ENCODE measurements at regions not wholly inside any gene's neighbourhood (a gene's known extent, or its start where the extent isn't known, plus 50 kb on each side); places are given as distances from the start of the nearest gene placed in this dataset.
A peak's percentile ranks its signal among the peaks of the same experiment; 100 is the strongest.
"Not testable (repeated sequence)": the region's sequence is repeated elsewhere in the genome, so short reads cannot be mapped to it uniquely, and the experiment has no call there.

DNA sequence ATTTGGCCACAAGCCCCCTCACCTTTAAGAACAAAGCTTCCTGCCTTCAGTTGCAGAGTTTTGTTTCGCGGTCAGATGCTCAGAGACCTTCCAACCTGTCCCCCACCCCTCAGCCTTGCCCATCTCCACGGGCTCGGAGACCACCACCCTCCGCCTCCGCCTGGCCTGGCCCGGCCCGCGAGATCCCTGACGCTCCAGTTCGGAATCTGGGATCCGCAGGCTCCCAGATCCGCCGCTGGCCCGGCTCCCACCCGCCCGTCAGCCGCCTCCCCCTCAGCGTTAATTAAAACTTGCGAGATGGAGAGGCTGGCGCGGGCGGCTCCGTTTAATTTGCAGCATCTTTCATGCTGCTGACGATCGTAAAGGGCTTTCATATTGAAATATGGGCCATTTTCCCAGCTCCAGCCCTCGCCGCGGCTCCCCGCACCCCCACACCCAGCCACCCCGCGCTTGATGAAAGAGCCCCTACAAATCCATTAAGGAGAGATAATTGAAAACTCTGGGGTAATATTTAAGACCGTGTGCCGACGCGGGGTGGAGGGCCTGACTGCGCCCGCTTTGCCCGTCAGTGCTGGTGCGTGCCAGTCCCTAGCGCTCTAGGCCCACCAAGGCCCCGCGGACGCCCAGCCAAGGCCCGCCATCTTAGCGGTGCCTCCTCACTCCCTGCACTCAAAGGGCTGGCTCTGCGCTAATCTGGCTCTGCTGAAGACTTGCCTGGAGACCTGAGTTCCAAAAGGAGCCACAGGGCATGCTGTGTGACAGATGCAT, 940.7 kb upstream of the DEFB115 start:
- H3K9ac ChIP-seq (ENCODE audit: low read depth in 1 of 3, low read length in 3 of 3); H3K27ac ChIP-seq (ENCODE audit: low read depth, low read length); H3K4me3 ChIP-seq (ENCODE audit: low read length in 3 of 3); H3K9me3 ChIP-seq (ENCODE audit: control insufficient read depth in 3 of 3, low read length in 3 of 3); H3K4me1 ChIP-seq (ENCODE audit: control insufficient read depth in 3 of 3, insufficient read depth in 3 of 3, low read length in 3 of 3); H3K27me3 ChIP-seq (ENCODE audit: control insufficient read depth in 3 of 3, insufficient read depth in 3 of 3, low read length in 3 of 3); H3K36me3 ChIP-seq (ENCODE audit: control insufficient read depth in 3 of 3, insufficient read depth in 3 of 3, low read length in 3 of 3): not testable (repeated sequence)

DNA sequence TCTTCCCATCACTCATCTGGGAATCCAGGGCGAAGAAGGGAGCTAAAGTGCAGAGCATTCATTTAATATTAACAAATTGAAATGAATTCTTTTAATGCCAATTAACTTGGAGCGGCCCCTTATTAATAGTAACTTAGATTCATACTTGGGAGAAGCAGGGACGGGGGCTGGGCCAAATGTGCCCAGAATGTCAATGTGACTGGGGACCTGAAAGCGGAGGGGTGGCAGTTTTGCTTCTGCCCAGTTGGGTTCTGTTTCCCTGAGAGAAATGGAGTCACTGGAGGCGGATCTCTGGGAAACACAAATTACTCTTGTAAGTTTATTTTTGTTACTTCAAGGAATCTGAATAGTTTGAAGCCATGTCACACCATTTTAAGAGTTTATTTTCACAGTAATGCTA, 923.7 kb upstream of the DEFB115 start:
- H3K36me3 ChIP-seq (ENCODE audit: control insufficient read depth in 3 of 3, insufficient read depth in 3 of 3, low read length in 3 of 3); H3K9me3 ChIP-seq (ENCODE audit: control insufficient read depth in 3 of 3, low read length in 3 of 3); H3K4me3 ChIP-seq (ENCODE audit: low read length in 3 of 3); H3K9ac ChIP-seq (ENCODE audit: low read depth in 1 of 3, low read length in 3 of 3); H3K27me3 ChIP-seq (ENCODE audit: control insufficient read depth in 3 of 3, insufficient read depth in 3 of 3, low read length in 3 of 3); H3K4me1 ChIP-seq (ENCODE audit: control insufficient read depth in 3 of 3, insufficient read depth in 3 of 3, low read length in 3 of 3); H3K27ac ChIP-seq (ENCODE audit: low read depth, low read length): not testable (repeated sequence)

DNA sequence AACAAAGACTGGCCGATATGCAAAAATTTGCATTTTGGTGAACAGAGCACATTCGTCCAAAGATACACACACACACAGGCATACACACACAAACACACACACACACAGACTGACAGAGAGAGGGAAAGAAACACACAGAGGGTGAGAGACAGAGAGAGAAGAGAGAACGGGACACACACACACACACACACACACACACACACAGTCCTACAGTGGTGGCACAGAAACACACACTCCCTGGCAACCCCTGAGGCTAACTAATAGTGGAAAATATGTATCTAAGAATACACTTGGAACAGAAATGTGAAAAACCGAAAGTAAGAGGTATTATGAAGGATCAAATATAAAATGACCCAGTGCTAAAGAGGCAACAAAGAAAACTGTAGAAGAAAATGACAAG, 919.9 kb upstream of the DEFB115 start:
- not testable (repeated sequence) for H3K9ac ChIP-seq (ENCODE audit: low read depth in 1 of 3, low read length in 3 of 3)

DNA sequence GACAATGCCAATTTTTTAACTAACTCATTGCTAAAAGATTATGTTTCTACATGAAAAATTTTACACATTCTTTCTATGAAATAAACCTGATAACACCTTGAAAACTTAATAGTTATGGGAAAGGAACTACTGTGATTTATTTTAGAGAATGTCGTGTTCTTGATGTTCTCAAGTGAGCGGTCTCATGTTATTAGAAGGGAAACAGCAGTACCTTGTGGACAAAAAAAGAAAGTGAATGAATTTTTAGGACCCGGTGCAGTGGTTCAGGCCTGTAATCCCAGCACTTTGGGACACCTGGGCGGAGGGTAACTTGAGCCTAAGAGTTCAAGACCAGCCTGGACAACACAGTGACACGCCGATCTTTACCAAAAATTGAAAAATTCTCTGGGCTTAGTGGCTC, 908.5 kb upstream of the DEFB115 start:
- H3K27ac ChIP-seq (ENCODE audit: low read depth, low read length); H3K27me3 ChIP-seq (ENCODE audit: control insufficient read depth in 3 of 3, insufficient read depth in 3 of 3, low read length in 3 of 3); H3K36me3 ChIP-seq (ENCODE audit: control insufficient read depth in 3 of 3, insufficient read depth in 3 of 3, low read length in 3 of 3); H3K9ac ChIP-seq (ENCODE audit: low read depth in 1 of 3, low read length in 3 of 3); H3K9me3 ChIP-seq (ENCODE audit: control insufficient read depth in 3 of 3, low read length in 3 of 3); H3K4me3 ChIP-seq (ENCODE audit: low read length in 3 of 3); H3K4me1 ChIP-seq (ENCODE audit: control insufficient read depth in 3 of 3, insufficient read depth in 3 of 3, low read length in 3 of 3): not testable (repeated sequence)

More for the DNA sequence above, 919.9 kb upstream of the DEFB115 start:
- H3K27me3 ChIP-seq (ENCODE audit: control insufficient read depth in 3 of 3, insufficient read depth in 3 of 3, low read length in 3 of 3); H3K4me3 ChIP-seq (ENCODE audit: low read length in 3 of 3); H3K9me3 ChIP-seq (ENCODE audit: control insufficient read depth in 3 of 3, low read length in 3 of 3); H3K36me3 ChIP-seq (ENCODE audit: control insufficient read depth in 3 of 3, insufficient read depth in 3 of 3, low read length in 3 of 3); H3K27ac ChIP-seq (ENCODE audit: low read depth, low read length); H3K4me1 ChIP-seq (ENCODE audit: control insufficient read depth in 3 of 3, insufficient read depth in 3 of 3, low read length in 3 of 3): not testable (repeated sequence)

DNA sequence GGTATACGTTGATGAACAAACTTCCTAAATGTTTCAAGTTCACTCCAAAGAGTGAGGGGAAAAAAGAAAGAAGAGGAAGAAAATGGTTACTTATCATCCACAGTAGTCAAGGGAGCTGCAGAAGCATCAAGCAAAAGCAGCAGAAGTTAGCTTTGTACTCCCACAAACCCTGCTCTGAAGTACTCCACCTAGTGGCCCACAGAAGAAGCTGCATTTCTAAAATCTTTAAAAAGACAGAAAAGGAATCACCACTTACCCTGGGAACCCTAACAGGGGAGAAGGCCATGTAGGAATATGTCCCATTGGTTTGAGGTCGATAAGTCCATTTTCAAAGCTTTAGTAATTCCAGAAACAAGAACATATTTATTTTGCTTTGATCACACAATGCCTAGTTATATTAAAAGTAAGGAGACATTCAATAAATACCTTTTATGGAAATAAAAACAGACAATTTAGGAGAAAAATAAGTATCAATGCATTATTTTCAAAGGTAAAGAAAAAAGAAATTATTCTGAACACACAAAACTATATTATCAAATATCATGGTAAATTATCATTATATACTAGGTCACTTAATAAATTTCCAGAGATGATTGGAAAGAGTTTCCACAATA, 900.5 kb upstream of the DEFB115 start:
- not testable (repeated sequence) for H3K36me3 ChIP-seq (ENCODE audit: control insufficient read depth in 3 of 3, insufficient read depth in 3 of 3, low read length in 3 of 3); H3K4me1 ChIP-seq (ENCODE audit: control insufficient read depth in 3 of 3, insufficient read depth in 3 of 3, low read length in 3 of 3); H3K9ac ChIP-seq (ENCODE audit: low read depth in 1 of 3, low read length in 3 of 3); H3K27ac ChIP-seq (ENCODE audit: low read depth, low read length); H3K4me3 ChIP-seq (ENCODE audit: low read length in 3 of 3); H3K27me3 ChIP-seq (ENCODE audit: control insufficient read depth in 3 of 3, insufficient read depth in 3 of 3, low read length in 3 of 3); H3K9me3 ChIP-seq (ENCODE audit: control insufficient read depth in 3 of 3, low read length in 3 of 3)

DNA sequence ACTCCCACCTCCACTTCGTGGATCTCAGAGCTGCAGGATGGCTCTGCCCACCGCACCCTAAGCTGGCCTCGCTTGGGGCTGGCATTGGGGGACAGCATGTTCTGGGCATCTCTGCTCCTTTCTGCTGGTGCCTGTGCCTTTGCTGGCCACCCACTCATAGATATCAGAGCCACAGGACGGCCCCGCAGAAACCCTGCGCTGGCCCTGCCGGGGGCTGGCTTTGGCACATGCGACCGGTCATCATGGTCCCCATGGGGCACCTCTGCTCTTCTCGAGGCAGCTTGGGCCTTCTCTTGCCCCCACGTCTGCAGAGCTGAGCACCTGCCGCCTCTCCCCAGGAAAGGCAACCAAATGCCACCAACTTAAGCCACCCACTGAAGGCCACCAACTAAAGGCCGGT, 895.7 kb upstream of the DEFB115 start:
- H3K4me3 ChIP-seq (ENCODE audit: low read length in 3 of 3); H3K9me3 ChIP-seq (ENCODE audit: control insufficient read depth in 3 of 3, low read length in 3 of 3); H3K27ac ChIP-seq (ENCODE audit: low read depth, low read length); H3K27me3 ChIP-seq (ENCODE audit: control insufficient read depth in 3 of 3, insufficient read depth in 3 of 3, low read length in 3 of 3); H3K9ac ChIP-seq (ENCODE audit: low read depth in 1 of 3, low read length in 3 of 3); H3K36me3 ChIP-seq (ENCODE audit: control insufficient read depth in 3 of 3, insufficient read depth in 3 of 3, low read length in 3 of 3); H3K4me1 ChIP-seq (ENCODE audit: control insufficient read depth in 3 of 3, insufficient read depth in 3 of 3, low read length in 3 of 3): not testable (repeated sequence)

DNA sequence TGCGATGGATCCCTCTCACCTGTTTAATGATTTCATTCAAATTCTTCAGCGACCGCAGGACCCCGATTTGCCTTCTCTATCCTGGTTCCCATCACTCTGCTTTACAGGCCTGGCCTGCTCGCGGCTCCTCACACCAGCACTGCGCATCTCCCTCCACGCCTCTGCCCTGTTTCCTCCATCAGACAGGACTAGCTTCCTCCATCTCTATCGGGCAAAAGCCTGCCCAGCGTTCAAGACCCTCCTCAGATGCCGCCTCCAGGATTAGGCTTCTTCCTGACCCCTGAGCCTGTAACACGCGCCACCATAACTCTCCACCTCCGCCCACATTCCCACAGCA, 881.1 kb upstream of the DEFB115 start:
- Histone ChIP-seq H3K9ac (ENCODE audit: low read depth in 1 of 3, low read length in 3 of 3) (peak overlapping the region; percentile 10 to 93 (median 45)), H3K4me3 (ENCODE audit: low read length in 3 of 3) (peak overlapping the region; percentile 72 to 97 (median 90))
- not testable (repeated sequence) for H3K36me3 ChIP-seq (ENCODE audit: control insufficient read depth in 3 of 3, insufficient read depth in 3 of 3, low read length in 3 of 3); H3K27ac ChIP-seq (ENCODE audit: low read depth, low read length); H3K9me3 ChIP-seq (ENCODE audit: control insufficient read depth in 3 of 3, low read length in 3 of 3); H3K27me3 ChIP-seq (ENCODE audit: control insufficient read depth in 3 of 3, insufficient read depth in 3 of 3, low read length in 3 of 3); H3K4me1 ChIP-seq (ENCODE audit: control insufficient read depth in 3 of 3, insufficient read depth in 3 of 3, low read length in 3 of 3)

DNA sequence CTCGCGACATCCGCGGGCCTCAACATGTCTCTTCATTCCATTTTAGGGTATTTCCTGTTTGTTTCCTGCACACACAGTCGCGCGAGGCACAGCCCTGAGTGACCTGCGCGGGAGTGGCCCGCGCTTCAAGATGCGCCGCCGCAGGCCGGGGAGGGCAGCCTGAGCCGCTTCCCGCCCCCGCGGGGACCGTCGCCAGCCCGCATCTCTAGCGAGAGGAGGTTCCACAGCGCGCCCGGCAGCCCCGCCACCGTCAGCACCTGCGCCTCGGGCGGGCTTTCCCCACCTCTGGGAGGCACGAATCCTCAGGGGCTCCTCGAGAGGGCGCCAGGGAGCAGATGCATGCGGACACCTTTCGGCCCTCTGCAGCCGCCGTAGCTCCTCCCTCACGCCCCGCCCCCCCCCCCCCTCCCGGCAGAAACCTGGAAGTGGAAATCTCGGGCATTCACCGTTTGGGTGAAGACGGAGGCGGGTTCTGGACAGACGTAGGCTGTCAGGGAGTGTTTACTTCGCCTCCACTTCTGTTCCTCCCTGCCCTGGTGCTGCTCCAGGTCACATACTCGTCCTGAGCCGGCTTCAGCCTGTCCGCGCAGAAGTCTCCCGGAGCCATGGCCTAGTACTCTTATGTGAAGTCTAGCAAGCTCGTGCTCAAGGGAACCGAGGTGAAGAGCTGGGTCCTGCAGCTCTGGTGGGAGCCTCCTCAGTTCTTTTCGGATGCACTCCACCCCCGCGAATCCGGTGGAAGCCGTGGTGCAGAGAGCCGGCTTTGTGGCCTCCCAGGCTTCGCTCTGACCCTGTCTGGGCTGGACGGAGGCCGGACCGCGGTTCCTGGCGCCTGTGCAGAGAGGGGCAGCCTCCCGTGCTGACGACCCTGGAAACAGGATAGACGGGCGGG, 880.5 kb upstream of the DEFB115 start:
- Histone ChIP-seq H3K9me3 (ENCODE audit: control insufficient read depth in 3 of 3, low read length in 3 of 3) (no peaks in the 10 kb centered on the region), H3K4me1 (ENCODE audit: control insufficient read depth in 3 of 3, insufficient read depth in 3 of 3, low read length in 3 of 3) (peaks cover 0 to 2% (median 0%) of the 10 kb centered on the region in 3 donors), H3K9ac (ENCODE audit: low read depth in 1 of 3, low read length in 3 of 3) (peak overlapping the region; percentile 81 to 93 (median 89)), H3K4me3 (ENCODE audit: low read length in 3 of 3) (peak overlapping the region; percentile 90 to 97 (median 96)), H3K27ac (ENCODE audit: low read depth, low read length) (peak overlapping the region; percentile 44), H3K36me3 (ENCODE audit: control insufficient read depth in 3 of 3, insufficient read depth in 3 of 3, low read length in 3 of 3) (no peaks in the 10 kb centered on the region), H3K27me3 (ENCODE audit: control insufficient read depth in 3 of 3, insufficient read depth in 3 of 3, low read length in 3 of 3) (no peaks in the 10 kb centered on the region)

DNA sequence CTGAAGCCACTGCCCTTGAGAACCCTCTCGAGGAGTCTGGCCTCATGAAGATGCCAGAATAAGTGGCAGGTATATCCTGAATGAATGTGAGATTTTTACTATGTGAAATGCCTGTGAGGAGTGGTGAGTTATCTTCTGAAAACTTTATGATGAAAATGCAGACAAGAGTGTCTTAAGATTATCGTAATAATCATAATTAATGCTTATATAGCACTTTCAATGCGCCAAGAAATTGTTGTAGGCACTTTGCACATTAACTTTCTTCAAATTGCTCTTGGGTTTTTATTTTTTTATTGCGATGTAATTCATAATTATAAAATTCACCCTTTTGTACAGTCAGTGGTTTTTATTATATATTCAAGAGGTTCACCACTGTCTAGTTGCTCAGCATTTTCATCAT, 879.1 kb upstream of the DEFB115 start:
- not testable (repeated sequence) for H3K4me3 ChIP-seq (ENCODE audit: low read length in 3 of 3); H3K4me1 ChIP-seq (ENCODE audit: control insufficient read depth in 3 of 3, insufficient read depth in 3 of 3, low read length in 3 of 3); H3K27me3 ChIP-seq (ENCODE audit: control insufficient read depth in 3 of 3, insufficient read depth in 3 of 3, low read length in 3 of 3); H3K36me3 ChIP-seq (ENCODE audit: control insufficient read depth in 3 of 3, insufficient read depth in 3 of 3, low read length in 3 of 3); H3K9ac ChIP-seq (ENCODE audit: low read depth in 1 of 3, low read length in 3 of 3); H3K9me3 ChIP-seq (ENCODE audit: control insufficient read depth in 3 of 3, low read length in 3 of 3); H3K27ac ChIP-seq (ENCODE audit: low read depth, low read length)

DNA sequence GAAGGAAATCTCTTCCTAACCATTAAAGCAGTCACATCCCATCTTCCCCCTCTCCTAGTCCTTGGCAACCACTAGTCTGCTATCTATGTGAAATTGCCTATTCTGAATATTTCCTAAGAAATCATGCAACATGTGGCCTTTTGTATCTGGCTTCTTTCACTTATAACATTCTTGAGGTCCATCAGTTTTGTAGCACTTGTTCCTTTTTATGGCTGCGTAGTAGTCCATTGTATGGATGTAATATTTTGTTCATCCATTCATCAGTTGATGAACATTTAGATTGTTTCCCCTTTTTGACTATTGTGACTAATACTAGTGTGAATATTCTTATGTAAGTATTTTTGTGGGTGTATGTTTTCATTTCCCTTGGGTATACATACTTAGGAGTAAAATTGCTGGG, 878.7 kb upstream of the DEFB115 start:
- not testable (repeated sequence) for H3K9me3 ChIP-seq (ENCODE audit: control insufficient read depth in 3 of 3, low read length in 3 of 3); H3K9ac ChIP-seq (ENCODE audit: low read depth in 1 of 3, low read length in 3 of 3); H3K27me3 ChIP-seq (ENCODE audit: control insufficient read depth in 3 of 3, insufficient read depth in 3 of 3, low read length in 3 of 3); H3K27ac ChIP-seq (ENCODE audit: low read depth, low read length); H3K4me3 ChIP-seq (ENCODE audit: low read length in 3 of 3); H3K36me3 ChIP-seq (ENCODE audit: control insufficient read depth in 3 of 3, insufficient read depth in 3 of 3, low read length in 3 of 3); H3K4me1 ChIP-seq (ENCODE audit: control insufficient read depth in 3 of 3, insufficient read depth in 3 of 3, low read length in 3 of 3)
